AG10803 (cell line): ENCODE measurements at regions not wholly inside any gene's neighbourhood (a gene's known extent, or its start where the extent isn't known, plus 50 kb on each side); places are given as distances from the start of the nearest gene placed in this dataset.
A peak's percentile ranks its signal among the peaks of the same experiment; 100 is the strongest.
"Not testable (repeated sequence)": the region's sequence is repeated elsewhere in the genome, so short reads cannot be mapped to it uniquely, and the experiment has no call there.

Source experiments
- DNase-seq: peaks from one replicate; pipeline ENCODE4 v3.0.0; 2010; ENCODE audit warnings: low read depth
- H3K4me3 ChIP-seq: 2 replicates; pipeline ENCODE4 v1.5.1; 2011; ENCODE audit warnings: mild to moderate bottlenecking, low read length, control low read depth
- TF ChIP-seq, protein P1 (sequence below): conservative IDR thresholded peaks from 2 replicates; pipeline ENCODE4 v1.5.1; 2011; ENCODE audit warnings: mild to moderate bottlenecking, low read length, control low read depth, inconsistent platforms

DNA sequence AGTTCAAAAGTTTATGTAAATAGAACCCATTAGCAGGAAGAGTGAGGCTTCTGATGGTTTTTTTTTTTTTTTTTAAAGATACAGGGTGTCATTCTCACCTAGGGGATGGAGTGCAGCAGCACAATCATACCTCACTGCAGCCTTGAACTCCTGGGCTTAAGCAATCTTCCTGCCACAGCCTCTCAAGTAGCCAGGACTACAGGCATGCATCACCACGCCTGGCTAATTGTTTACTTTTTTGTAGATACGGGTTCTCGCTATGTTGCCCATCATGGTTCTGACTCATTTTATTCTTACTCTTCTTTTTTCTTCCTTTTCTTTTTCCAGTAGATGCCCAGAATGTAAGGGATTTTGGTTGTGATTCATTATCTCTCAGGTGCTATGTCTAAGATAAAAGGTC, 201.1 kb downstream of the NNT start:
- no peak overlapping the region for H3K4me3 ChIP-seq
- DNase-seq = no peak
- TF ChIP-seq, protein P1, sequence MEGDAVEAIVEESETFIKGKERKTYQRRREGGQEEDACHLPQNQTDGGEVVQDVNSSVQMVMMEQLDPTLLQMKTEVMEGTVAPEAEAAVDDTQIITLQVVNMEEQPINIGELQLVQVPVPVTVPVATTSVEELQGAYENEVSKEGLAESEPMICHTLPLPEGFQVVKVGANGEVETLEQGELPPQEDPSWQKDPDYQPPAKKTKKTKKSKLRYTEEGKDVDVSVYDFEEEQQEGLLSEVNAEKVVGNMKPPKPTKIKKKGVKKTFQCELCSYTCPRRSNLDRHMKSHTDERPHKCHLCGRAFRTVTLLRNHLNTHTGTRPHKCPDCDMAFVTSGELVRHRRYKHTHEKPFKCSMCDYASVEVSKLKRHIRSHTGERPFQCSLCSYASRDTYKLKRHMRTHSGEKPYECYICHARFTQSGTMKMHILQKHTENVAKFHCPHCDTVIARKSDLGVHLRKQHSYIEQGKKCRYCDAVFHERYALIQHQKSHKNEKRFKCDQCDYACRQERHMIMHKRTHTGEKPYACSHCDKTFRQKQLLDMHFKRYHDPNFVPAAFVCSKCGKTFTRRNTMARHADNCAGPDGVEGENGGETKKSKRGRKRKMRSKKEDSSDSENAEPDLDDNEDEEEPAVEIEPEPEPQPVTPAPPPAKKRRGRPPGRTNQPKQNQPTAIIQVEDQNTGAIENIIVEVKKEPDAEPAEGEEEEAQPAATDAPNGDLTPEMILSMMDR = no peak

DNA sequence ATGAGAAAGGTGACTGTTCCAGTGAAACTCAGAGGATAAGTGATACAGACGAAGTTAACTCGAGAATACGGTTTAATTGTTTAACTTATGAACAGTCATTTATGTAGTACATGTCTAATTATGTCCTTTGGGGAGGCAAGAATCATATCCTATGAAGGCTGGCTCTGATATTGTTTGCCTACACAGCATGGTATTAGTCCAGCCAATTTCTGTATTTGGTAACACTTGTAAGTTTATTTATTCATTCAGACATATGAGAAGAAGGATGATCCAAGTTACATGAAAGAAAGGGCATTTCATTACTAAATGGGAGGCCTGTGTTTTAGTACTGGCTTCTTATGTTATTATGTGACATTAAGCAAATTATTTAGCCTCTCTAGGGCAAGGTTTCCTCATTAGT, 199.7 kb downstream of the NNT start:
- TF ChIP-seq, protein P1 = no peak
- no peak for DNase-seq
- H3K4me3 ChIP-seq = no peak overlapping the region

DNA sequence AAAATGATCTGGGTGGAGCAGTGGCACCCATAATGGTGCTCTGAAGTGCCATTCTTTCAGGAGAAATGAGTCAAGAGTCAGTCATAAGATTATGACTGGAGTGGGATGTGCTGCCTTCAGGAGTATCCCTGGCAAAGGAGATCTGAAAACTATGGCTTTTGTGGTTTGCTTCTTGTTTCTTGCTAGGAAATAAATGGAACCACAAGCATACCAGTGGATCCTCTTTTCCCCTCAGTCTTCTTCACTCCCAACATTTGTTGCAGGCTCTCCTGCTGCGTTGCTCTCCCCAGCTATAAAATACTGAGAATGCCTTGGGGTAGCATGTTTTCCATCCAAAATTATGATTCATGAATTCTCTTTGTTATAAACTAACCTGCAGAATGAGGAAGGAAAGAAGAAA, 199.1 kb downstream of the NNT start:
- DNase-seq = peak; percentile 94
- TF ChIP-seq, protein P1 = no peak
- H3K4me3 ChIP-seq = no peak overlapping the region

DNA sequence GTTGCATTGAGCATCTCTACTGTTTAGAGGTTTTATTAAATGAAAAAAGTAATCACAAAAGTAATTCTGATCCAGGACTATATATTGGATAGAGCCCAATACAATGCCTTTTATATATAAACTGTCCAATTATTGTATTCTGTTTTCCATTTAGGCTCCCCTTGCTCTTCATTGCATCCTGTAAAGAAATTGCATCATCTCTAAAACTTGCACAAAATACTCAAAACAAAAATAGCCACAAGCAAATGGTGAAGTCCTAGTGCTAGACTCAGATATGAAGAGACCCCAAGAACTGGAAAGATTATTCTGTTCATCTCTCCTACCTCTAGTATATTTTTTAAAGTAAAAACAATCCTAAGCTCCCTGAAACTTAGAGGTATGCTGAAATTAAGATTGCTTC, 195.8 kb downstream of the NNT start:
- no peak for DNase-seq
- TF ChIP-seq, protein P1 = no peak
- H3K4me3 ChIP-seq = no peak overlapping the region

DNA sequence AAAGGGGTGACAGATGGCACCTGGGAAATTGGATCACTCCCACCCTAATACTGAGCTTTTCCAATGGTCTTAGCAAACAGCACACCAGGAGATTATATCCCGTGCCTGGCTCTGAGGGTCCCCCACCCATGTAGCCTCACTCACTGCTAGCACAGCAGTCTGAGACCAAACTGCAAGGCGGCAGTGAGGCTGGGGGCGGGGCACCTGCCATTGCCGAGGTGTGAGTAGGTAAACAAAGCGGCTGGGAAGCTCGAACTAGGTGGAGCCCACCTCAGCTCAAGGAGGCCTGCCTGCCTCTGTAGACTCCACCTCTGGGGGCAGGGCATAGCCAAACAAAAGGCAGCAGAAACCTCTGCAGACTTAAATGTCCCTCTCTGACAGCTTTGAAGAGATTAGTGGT, 188.9 kb downstream of the NNT start:
- not testable (repeated sequence) for H3K4me3 ChIP-seq, DNase-seq

DNA sequence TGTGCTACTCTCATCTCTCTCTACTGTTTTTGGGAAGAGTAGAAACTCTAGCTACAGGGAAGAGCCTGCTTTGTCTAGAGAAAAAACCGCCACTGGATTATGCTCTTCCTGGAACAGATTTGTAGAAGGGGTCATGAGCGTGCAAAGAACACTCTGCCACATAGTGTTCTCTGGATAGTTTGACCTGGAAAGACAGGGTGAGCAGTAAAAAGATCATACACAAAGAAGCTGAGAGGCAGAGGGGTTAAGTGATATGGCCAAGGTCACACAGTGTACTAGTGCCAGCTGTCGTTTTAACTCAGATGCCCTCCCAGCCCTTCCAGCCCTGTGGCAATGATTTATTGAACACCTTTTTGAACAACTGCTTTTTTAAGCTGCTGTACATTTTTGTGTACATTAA, 182.2 kb downstream of the NNT start:
- DNase-seq = no peak
- H3K4me3 ChIP-seq = no peak overlapping the region
- TF ChIP-seq, protein P1 = no peak

DNA sequence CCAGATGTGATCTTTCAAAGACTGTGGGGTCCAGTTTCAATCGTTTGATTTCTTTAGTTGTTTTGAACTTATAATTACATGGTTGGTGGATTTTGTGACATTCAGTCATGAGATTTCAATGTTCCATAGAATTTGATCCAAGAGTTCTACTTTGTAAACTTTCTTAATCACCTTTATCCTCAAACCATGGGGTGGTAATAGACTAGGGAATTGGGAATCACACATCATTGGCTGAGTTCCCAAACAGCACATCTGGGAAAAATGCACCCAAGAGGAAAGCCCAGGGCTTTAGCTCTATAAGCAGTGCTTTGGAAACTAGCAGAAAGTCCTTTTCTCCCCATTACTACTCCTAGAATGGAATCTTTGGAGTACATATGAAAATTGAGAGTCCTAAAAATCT, 177.6 kb downstream of the NNT start:
- no peak overlapping the region for H3K4me3 ChIP-seq
- peak; percentile 68 for DNase-seq
- TF ChIP-seq, protein P1 = no peak

DNA sequence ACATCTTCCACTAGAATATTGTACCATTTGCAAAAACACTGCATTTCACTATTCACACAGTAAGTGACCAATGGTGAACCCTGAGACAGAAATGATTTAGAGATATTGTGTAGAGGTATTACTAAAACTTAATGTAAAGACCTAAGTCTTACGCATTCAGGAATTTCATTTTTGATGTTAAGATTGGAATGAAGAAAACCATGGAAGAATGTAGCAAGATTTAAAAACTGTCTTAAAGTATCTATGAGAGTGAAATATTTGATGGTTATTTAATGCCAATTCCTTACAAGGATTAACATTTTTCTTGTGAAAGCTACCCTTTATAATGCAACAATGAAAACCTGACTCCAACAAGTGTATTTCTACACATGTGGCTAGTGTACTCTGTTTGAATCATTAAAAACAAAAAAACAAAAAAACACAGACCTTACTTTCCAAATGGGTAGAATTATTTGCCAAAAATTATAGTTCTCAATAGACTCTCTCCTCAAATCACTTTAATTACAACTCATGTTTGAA, 172.0 kb downstream of the NNT start:
- peak; percentile 50 for DNase-seq
- no peak overlapping the region for H3K4me3 ChIP-seq
- TF ChIP-seq, protein P1 = no peak
